ENCODE measurements at regions not wholly inside any gene's neighbourhood (a gene's known extent, or its start where the extent isn't known, plus 50 kb on each side); places are given as distances from the start of the nearest gene placed in this dataset.

- CTCF ChIA-PET (ENCODE audit: unreplicated experiment): no interaction called here
- no peak for DNase-seq (ENCODE audit: low spot score)
- TF ChIP-seq EZH2phosphoT487 (IDR thresholded peaks at IDR 0.05; ENCODE audit: borderline replicate concordance, low read depth, low read length): no peak
- TF ChIP-seq, protein P1, sequence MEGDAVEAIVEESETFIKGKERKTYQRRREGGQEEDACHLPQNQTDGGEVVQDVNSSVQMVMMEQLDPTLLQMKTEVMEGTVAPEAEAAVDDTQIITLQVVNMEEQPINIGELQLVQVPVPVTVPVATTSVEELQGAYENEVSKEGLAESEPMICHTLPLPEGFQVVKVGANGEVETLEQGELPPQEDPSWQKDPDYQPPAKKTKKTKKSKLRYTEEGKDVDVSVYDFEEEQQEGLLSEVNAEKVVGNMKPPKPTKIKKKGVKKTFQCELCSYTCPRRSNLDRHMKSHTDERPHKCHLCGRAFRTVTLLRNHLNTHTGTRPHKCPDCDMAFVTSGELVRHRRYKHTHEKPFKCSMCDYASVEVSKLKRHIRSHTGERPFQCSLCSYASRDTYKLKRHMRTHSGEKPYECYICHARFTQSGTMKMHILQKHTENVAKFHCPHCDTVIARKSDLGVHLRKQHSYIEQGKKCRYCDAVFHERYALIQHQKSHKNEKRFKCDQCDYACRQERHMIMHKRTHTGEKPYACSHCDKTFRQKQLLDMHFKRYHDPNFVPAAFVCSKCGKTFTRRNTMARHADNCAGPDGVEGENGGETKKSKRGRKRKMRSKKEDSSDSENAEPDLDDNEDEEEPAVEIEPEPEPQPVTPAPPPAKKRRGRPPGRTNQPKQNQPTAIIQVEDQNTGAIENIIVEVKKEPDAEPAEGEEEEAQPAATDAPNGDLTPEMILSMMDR (conservative IDR thresholded peaks at IDR 0.05; ENCODE audit: low read length): no peak
- intact Hi-C loops (cut with micrococcal nuclease; ENCODE audit: unreplicated experiment): no loop called here
- no TSS peak for BruUV-seq (replicated peaks)
- Histone ChIP-seq H3K9me3 (ENCODE audit: low read length) (no peaks in the 10 kb centered on the region), H3K79me2 (ENCODE audit: insufficient read depth, low read depth, low read length) (no peaks in the 10 kb centered on the region), H4K20me1 (ENCODE audit: insufficient read depth, low read length) (no peaks in the 10 kb centered on the region), H3K4me1 (ENCODE audit: insufficient read depth, low read length, poor library complexity, severe bottlenecking) (no peaks in the 10 kb centered on the region), H3K27ac (ENCODE audit: low read depth, low read length, poor library complexity, severe bottlenecking) (no peak overlapping the region), H3K4me3 (ENCODE audit: low read depth, low read length, poor library complexity, severe bottlenecking) (no peak overlapping the region), H3K4me2 (ENCODE audit: low read length) (no peak overlapping the region), H3K36me3 (ENCODE audit: insufficient read depth, low read length) (no peaks in the 10 kb centered on the region), H3K9me2 (ENCODE audit: insufficient read depth, low read length) (no peaks in the 10 kb centered on the region), H2AFZ (ENCODE audit: low read length) (no peak overlapping the region)
- POLR2A ChIA-PET: no interaction called here
Measured at GRCh38 chr18:41096504-41096903, 858.5 kb upstream of the PIK3C3 start.

DNA sequence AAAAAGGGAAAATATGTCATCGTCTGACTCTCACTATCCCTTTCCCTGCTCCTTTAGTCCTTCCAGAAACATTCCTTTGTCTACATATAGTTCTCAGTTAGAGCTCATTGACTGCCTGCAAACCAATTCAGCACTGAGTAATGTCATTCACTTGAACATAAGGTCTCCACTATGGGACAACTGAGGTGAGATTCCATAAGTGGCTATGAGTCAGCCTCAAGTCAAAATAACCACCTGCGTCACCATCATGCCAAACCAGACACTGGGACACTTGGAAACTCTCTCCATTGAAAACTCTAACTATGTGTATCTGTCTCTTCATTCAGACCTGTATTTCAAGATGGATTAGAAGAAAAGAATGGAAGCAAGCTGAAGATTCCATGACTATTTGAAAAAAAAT is 878.0 kb upstream of the PIK3C3 start:
- Histone ChIP-seq H3K9me3 (ENCODE audit: low read length) (no peaks in the 10 kb centered on the region), H3K27ac (ENCODE audit: low read depth, low read length, poor library complexity, severe bottlenecking) (no peak overlapping the region), H3K79me2 (ENCODE audit: insufficient read depth, low read depth, low read length) (no peaks in the 10 kb centered on the region), H2AFZ (ENCODE audit: low read length) (no peak overlapping the region), H3K4me3 (ENCODE audit: low read depth, low read length, poor library complexity, severe bottlenecking) (no peak overlapping the region), H3K4me2 (ENCODE audit: low read length) (no peak overlapping the region), H3K36me3 (ENCODE audit: insufficient read depth, low read length) (no peaks in the 10 kb centered on the region), H3K4me1 (ENCODE audit: insufficient read depth, low read length, poor library complexity, severe bottlenecking) (no peaks in the 10 kb centered on the region), H3K9me2 (ENCODE audit: insufficient read depth, low read length) (no peaks in the 10 kb centered on the region), H4K20me1 (ENCODE audit: insufficient read depth, low read length) (no peaks in the 10 kb centered on the region)
- DNase-seq (ENCODE audit: low spot score): no peak
- ChIA-PET POLR2A (no interaction called here), CTCF (ENCODE audit: unreplicated experiment) (no interaction called here)
- no peak for TF ChIP-seq EZH2phosphoT487 (IDR thresholded peaks at IDR 0.05; ENCODE audit: borderline replicate concordance, low read depth, low read length)
- TF ChIP-seq, protein P1 (conservative IDR thresholded peaks at IDR 0.05; ENCODE audit: low read length): no peak
- BruUV-seq (replicated peaks): no TSS peak
- intact Hi-C loops (cut with micrococcal nuclease; ENCODE audit: unreplicated experiment): no loop called here

DNA sequence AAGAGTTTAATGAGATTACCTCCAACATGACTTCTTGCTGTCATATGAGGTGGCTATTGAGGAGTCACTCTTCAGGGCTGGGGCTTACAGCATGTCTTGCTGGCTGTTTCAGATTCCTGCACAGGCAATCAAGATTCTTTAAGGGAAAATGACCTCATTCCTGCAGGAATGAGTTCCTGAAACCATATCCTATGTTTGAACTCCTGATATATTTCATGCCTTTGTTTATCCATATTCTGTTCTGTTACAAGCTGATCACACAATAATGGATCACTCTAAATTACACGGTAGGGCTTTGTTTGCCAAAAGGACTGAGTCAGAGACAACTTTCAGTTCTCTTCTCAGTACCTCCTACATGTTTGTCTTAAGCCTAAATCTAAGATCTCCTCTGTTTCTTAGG is 879.8 kb upstream of the PIK3C3 start:
- TF ChIP-seq, protein P1 (conservative IDR thresholded peaks at IDR 0.05; ENCODE audit: low read length): no peak
- TF ChIP-seq EZH2phosphoT487 (IDR thresholded peaks at IDR 0.05; ENCODE audit: borderline replicate concordance, low read depth, low read length): no peak
- DNase-seq (ENCODE audit: low spot score): no peak

More for the DNA sequence above, 879.8 kb upstream of the PIK3C3 start:
- Histone ChIP-seq H3K4me1 (ENCODE audit: insufficient read depth, low read length, poor library complexity, severe bottlenecking) (no peaks in the 10 kb centered on the region), H3K79me2 (ENCODE audit: insufficient read depth, low read depth, low read length) (no peaks in the 10 kb centered on the region), H4K20me1 (ENCODE audit: insufficient read depth, low read length) (no peaks in the 10 kb centered on the region), H3K9me2 (ENCODE audit: insufficient read depth, low read length) (no peaks in the 10 kb centered on the region), H3K4me2 (ENCODE audit: low read length) (no peak overlapping the region), H3K36me3 (ENCODE audit: insufficient read depth, low read length) (no peaks in the 10 kb centered on the region), H3K4me3 (ENCODE audit: low read depth, low read length, poor library complexity, severe bottlenecking) (no peak overlapping the region), H3K9me3 (ENCODE audit: low read length) (no peaks in the 10 kb centered on the region), H2AFZ (ENCODE audit: low read length) (no peak overlapping the region), H3K27ac (ENCODE audit: low read depth, low read length, poor library complexity, severe bottlenecking) (no peak overlapping the region)
- intact Hi-C loops (cut with micrococcal nuclease; ENCODE audit: unreplicated experiment): no loop called here
- POLR2A ChIA-PET: no interaction called here
- CTCF ChIA-PET (ENCODE audit: unreplicated experiment): no interaction called here
- no TSS peak for BruUV-seq (replicated peaks)
